Left kidney (tissue), 1 donor: ENCODE measurements at regions not wholly inside any gene's neighbourhood (a gene's known extent, or its start where the extent isn't known, plus 50 kb on each side); places are given as distances from the start of the nearest gene placed in this dataset.
A peak's percentile ranks its signal among the peaks of the same experiment; 100 is the strongest.

Experiments
- DNase-seq: peaks from one replicate; pipeline ENCODE4 v3.0.0-alpha.2; 2013

- peak; percentile 91 for DNase-seq
Measured at GRCh38 chr5:107808671-107809137, 138.0 kb upstream of the EFNA5 start.

- DNase-seq: no peak
Measured at GRCh38 chr5:107807431-107807830, 136.7 kb upstream of the EFNA5 start.

- no peak for DNase-seq
Measured at GRCh38 chr5:107806705-107807104, 136.0 kb upstream of the EFNA5 start.

- no peak for DNase-seq
Measured at GRCh38 chr5:107806271-107806670, 135.5 kb upstream of the EFNA5 start.

GRCh38 chr5:107805824-107806223, 135.1 kb upstream of the EFNA5 start:
- no peak for DNase-seq

GRCh38 chr5:107805166-107805565, 134.4 kb upstream of the EFNA5 start:
- DNase-seq: no peak

- DNase-seq: no peak
Measured at GRCh38 chr5:107803728-107804127, 133.0 kb upstream of the EFNA5 start.

- no peak for DNase-seq
Measured at GRCh38 chr5:107801061-107801460, 130.3 kb upstream of the EFNA5 start.

- DNase-seq: no peak
Measured at GRCh38 chr5:107799306-107799705, 128.6 kb upstream of the EFNA5 start.

GRCh38 chr5:107796797-107797196, 126.1 kb upstream of the EFNA5 start:
- no peak for DNase-seq

GRCh38 chr5:107794741-107795140, 124.0 kb upstream of the EFNA5 start:
- no peak for DNase-seq

GRCh38 chr5:107792940-107793339, 122.2 kb upstream of the EFNA5 start:
- no peak for DNase-seq

- DNase-seq: no peak
Measured at GRCh38 chr5:107790671-107791070, 119.9 kb upstream of the EFNA5 start.

GRCh38 chr5:107786424-107786823, 115.7 kb upstream of the EFNA5 start:
- no peak for DNase-seq

GRCh38 chr5:107783551-107783950, 112.8 kb upstream of the EFNA5 start:
- no peak for DNase-seq

- DNase-seq: no peak
Measured at GRCh38 chr5:107782561-107783169, 111.9 kb upstream of the EFNA5 start.

GRCh38 chr5:107781451-107781850, 110.7 kb upstream of the EFNA5 start:
- no peak for DNase-seq

GRCh38 chr5:107779437-107779836, 108.7 kb upstream of the EFNA5 start:
- no peak for DNase-seq

- DNase-seq: no peak
Measured at GRCh38 chr5:107778647-107779046, 107.9 kb upstream of the EFNA5 start.

GRCh38 chr5:107776922-107777740, 106.4 kb upstream of the EFNA5 start:
- no peak for DNase-seq

GRCh38 chr5:107776506-107776905, 105.8 kb upstream of the EFNA5 start:
- no peak for DNase-seq

GRCh38 chr5:107774316-107774715, 103.6 kb upstream of the EFNA5 start:
- no peak for DNase-seq

- DNase-seq: no peak
Measured at GRCh38 chr5:107773479-107773878, 102.7 kb upstream of the EFNA5 start.
